ENCODE measurements at regions not wholly inside any gene's neighbourhood (a gene's known extent, or its start where the extent isn't known, plus 50 kb on each side); places are given as distances from the start of the nearest gene placed in this dataset.

DNA sequence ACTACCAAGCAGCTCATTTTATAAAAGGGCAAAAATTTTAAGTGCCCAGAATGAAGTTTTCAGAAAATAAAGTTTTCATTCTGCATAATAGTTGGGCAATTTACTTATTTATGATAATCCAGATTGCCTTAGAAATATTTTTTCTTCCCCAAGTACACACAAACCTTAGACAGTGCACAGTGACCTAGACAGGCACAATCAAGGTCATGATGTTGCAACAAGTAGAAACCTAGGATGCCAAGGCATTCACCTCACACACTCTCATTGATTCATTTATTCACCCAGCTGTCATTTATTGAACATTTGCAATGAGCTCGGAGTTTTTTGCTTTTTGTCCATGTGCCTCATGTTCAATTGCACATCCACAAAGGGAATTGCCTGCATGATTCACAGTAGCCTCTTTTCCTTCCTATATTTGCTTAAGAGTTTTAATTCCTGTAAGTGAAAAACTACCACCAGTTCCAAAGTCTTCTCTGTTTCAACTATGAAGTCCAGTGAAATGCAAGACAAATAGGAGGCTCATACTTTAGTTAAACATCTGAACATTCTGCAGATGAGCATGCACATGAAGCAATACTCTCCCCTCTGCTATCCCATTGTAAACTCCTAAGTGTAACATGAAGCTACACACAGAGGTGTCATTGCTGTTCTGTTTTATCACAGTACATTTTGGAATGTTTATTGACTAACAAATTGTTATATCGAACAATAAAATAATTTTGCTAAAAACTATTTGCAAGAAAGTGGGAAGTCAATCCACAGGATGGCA, 122.9 kb downstream of the HINT1 start:
- no peaks in the 10 kb centered on the region for H3K36me3 ChIP-seq
- no peaks in the 10 kb centered on the region for H3K27me3 ChIP-seq
- no peak for TF ChIP-seq POLR2AphosphoS5 (IDR thresholded peaks at IDR 0.05)
- TF ChIP-seq, protein P1, sequence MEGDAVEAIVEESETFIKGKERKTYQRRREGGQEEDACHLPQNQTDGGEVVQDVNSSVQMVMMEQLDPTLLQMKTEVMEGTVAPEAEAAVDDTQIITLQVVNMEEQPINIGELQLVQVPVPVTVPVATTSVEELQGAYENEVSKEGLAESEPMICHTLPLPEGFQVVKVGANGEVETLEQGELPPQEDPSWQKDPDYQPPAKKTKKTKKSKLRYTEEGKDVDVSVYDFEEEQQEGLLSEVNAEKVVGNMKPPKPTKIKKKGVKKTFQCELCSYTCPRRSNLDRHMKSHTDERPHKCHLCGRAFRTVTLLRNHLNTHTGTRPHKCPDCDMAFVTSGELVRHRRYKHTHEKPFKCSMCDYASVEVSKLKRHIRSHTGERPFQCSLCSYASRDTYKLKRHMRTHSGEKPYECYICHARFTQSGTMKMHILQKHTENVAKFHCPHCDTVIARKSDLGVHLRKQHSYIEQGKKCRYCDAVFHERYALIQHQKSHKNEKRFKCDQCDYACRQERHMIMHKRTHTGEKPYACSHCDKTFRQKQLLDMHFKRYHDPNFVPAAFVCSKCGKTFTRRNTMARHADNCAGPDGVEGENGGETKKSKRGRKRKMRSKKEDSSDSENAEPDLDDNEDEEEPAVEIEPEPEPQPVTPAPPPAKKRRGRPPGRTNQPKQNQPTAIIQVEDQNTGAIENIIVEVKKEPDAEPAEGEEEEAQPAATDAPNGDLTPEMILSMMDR (IDR thresholded peaks at IDR 0.05) = no peak
- TF ChIP-seq EP300 (IDR thresholded peaks at IDR 0.05; ENCODE audit: low read depth) = no peak
- no peak for TF ChIP-seq POLR2A (IDR thresholded peaks at IDR 0.05)
- DNase-seq = no peak
- peaks cover 4 to 6% of the 10 kb centered on the region in 2 donors for H3K9me3 ChIP-seq
- H3K27ac ChIP-seq = no peak overlapping the region
- intact Hi-C loops (cut with DNase I; ENCODE audit: low total_unique reads) (no loop called here), in situ Hi-C loops (cut with MboI; ENCODE audit: low pct_ligation_motif_present in 1 of 4, low pct_unique_long_range_greater_than_20kb in 1 of 4, low sequenced_read_pairs in 3 of 4) (no loop called here)
- H3K4me1 ChIP-seq = no peaks in the 10 kb centered on the region
- WGBS, 2 donors (ENCODE audit: low coverage in 1 of 2) = 83 to 86% methylated on average over 2 of the region's 2 CpGs
- H3K4me3 ChIP-seq = no peak overlapping the region

DNA sequence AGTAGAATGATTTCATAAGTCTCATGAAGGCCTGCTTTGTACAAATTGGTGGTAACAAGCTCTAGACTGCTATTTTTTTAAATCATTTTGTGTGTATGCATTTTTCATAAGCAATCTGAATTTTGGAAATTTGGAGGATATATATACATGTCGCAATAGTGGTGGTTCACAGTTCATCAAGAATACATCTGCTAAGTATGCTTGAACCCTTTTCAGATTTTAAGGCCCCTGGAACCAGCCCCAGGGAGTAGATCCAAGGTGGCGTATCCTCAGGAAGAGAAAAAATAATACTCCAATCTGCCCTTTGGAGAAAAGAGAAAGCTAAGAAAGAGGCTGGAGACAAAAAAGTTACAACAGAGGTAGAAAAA, 141.6 kb downstream of the HINT1 start:
- in situ Hi-C loops (cut with MboI; ENCODE audit: low pct_ligation_motif_present in 1 of 4, low pct_unique_long_range_greater_than_20kb in 1 of 4, low sequenced_read_pairs in 3 of 4) = no loop called here
- H3K27me3 ChIP-seq = no peaks in the 10 kb centered on the region
- H3K27ac ChIP-seq = no peak overlapping the region
- H3K36me3 ChIP-seq = no peaks in the 10 kb centered on the region
- TF ChIP-seq POLR2AphosphoS5 (IDR thresholded peaks at IDR 0.05) (no peak), POLR2A (IDR thresholded peaks at IDR 0.05) (no peak), EP300 (IDR thresholded peaks at IDR 0.05; ENCODE audit: low read depth) (no peak)
- TF ChIP-seq, protein P1 (IDR thresholded peaks at IDR 0.05) = no peak
- no peaks in the 10 kb centered on the region for H3K9me3 ChIP-seq
- H3K4me3 ChIP-seq = no peak overlapping the region
- no peak for DNase-seq
- intact Hi-C loops (cut with DNase I; ENCODE audit: low total_unique reads) = no loop called here
- peaks cover 0 to 29% (median 7%) of the 10 kb centered on the region in 4 donors for H3K4me1 ChIP-seq
- 87 to 93% methylated on average over 2 of the region's 2 CpGs for WGBS, 2 donors (ENCODE audit: low coverage in 1 of 2)

DNA sequence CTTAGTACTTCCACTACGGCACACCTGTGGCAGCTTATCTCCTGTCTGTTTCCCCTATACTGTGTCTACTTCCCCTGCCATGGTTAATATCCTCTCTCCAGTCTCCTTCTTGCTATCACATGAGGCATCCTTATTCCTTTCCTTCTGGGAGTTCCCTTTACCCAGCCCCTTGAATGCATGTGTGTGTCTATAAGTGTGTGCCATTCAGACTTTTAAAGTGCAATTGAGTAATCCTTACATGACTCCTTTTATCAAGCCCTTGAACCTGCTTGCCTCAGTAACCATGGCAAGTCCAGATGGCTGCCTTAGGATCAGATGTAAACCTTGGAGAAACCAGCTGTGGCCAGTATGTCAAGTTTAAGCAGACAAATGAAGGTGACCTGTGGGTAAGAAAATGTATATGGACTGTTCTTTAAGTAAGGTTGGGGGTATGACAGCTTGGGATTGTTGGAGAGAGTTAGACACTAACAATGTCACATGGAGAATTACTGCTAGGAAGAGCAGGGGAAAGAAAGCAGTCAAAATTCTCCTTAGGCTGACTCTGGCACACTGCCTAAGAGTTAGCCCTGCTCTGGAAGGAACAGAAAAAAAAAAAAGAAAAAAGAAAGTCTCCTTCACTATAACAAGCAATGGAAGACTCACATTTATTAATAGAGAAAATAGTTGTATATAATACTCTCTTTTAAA, 142.1 kb downstream of the HINT1 start:
- DNase-seq = no peak
- Histone ChIP-seq H3K4me3 (no peak overlapping the region), H3K4me1 (peaks cover 0 to 29% (median 7%) of the 10 kb centered on the region in 4 donors), H3K27me3 (no peaks in the 10 kb centered on the region), H3K27ac (no peak overlapping the region), H3K36me3 (no peaks in the 10 kb centered on the region), H3K9me3 (no peaks in the 10 kb centered on the region)
- intact Hi-C loops (cut with DNase I; ENCODE audit: low total_unique reads) (no loop called here), in situ Hi-C loops (cut with MboI; ENCODE audit: low pct_ligation_motif_present in 1 of 4, low pct_unique_long_range_greater_than_20kb in 1 of 4, low sequenced_read_pairs in 3 of 4) (no loop called here)
- WGBS, 2 donors (ENCODE audit: low coverage in 1 of 2) = 91 to 100% methylated on average over 1 of the region's 1 CpG
- TF ChIP-seq POLR2AphosphoS5 (IDR thresholded peaks at IDR 0.05) (no peak), POLR2A (IDR thresholded peaks at IDR 0.05) (no peak), EP300 (IDR thresholded peaks at IDR 0.05; ENCODE audit: low read depth) (no peak)
- TF ChIP-seq, protein P1 (IDR thresholded peaks at IDR 0.05) = no peak

DNA sequence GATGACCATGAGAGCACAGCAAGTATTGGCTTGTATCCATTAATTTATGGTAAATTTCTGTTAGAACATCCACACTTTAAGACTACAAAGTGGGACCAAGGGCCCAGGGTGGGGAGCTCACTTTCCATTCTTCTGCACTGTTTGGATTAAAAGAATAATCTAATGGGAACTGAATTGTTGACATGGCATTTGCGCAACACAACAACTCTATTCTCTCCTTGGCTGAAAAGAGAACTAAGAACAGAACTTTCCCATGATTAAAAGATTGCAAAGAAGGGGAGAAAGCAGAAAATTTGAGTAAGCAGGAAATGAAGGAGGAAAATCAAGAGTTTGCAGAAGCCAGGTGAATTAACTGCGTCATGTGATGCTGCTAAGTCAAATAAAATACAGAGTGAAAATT, 143.4 kb downstream of the HINT1 start:
- Histone ChIP-seq H3K36me3 (no peaks in the 10 kb centered on the region), H3K9me3 (no peaks in the 10 kb centered on the region), H3K27ac (peak overlapping the region in 3 of 4 donors; percentile 42 to 85 (median 80)), H3K27me3 (no peaks in the 10 kb centered on the region), H3K4me3 (no peak overlapping the region), H3K4me1 (peaks cover 0 to 29% (median 7%) of the 10 kb centered on the region in 4 donors)
- DNase-seq = no peak
- in situ Hi-C loops (cut with MboI; ENCODE audit: low pct_ligation_motif_present in 1 of 4, low pct_unique_long_range_greater_than_20kb in 1 of 4, low sequenced_read_pairs in 3 of 4) (no loop called here), intact Hi-C loops (cut with DNase I; ENCODE audit: low total_unique reads) (no loop called here)
- TF ChIP-seq EP300 (IDR thresholded peaks at IDR 0.05; ENCODE audit: low read depth) = no peak
- TF ChIP-seq POLR2A (IDR thresholded peaks at IDR 0.05) = no peak
- TF ChIP-seq POLR2AphosphoS5 (IDR thresholded peaks at IDR 0.05) = no peak
- TF ChIP-seq, protein P1 (IDR thresholded peaks at IDR 0.05) = no peak
- WGBS, 2 donors (ENCODE audit: low coverage in 1 of 2) = 25 to 67% methylated on average over 1 to 2 of the region's 2 CpGs

Measured in transverse colon (tissue), 4 donors.